ENCODE measurements at regions not wholly inside any gene's neighbourhood (a gene's known extent, or its start where the extent isn't known, plus 50 kb on each side); places are given as distances from the start of the nearest gene placed in this dataset.

- no peaks in the 10 kb centered on the region for H4K20me1 ChIP-seq (ENCODE audit: control insufficient read depth, insufficient read depth, insufficient read length)
- no peak overlapping the region for H3K4me3 Mint-ChIP-seq
These were observed 131.5 kb upstream of the PRMT8 start for GRCh38 chr12:3359478-3359877.

More at GRCh38 chr12:3359478-3359877, 131.5 kb upstream of the PRMT8 start:
- H3K4me1 Mint-ChIP-seq = peaks cover 5 to 8% of the 10 kb centered on the region in 2 experiments; a peak in 3 of 4 replicates
- Histone ChIP-seq H3K27me3 (ENCODE audit: insufficient read depth, low read length) (no peaks in the 10 kb centered on the region), H3K79me2 (ENCODE audit: insufficient read depth, low read length) (no peaks in the 10 kb centered on the region), H3K79me1 (ENCODE audit: insufficient read depth, low read depth, low read length, poor library complexity, severe bottlenecking) (no peaks in the 10 kb centered on the region), H2BK5ac (ENCODE audit: insufficient read length, low read length) (no peak overlapping the region), H3K4ac (ENCODE audit: low read depth, low read length) (no peak overlapping the region), H3T11ph (ENCODE audit: low read length) (no peak overlapping the region), H3K27ac (ENCODE audit: insufficient read length, low read depth, low read length) (no peak overlapping the region), H2AK5ac (ENCODE audit: insufficient read length, low read length) (no peak overlapping the region), H4K5ac (ENCODE audit: insufficient read length, low read depth, low read length) (no peak overlapping the region), H2BK120ac (ENCODE audit: low read depth, low read length, poor library complexity, severe bottlenecking) (no peak overlapping the region), H3K23ac (ENCODE audit: insufficient read length, low read depth, low read length) (no peak overlapping the region), H3K4me2 (ENCODE audit: insufficient read depth, insufficient read length, low read length) (no peak overlapping the region), H3K56ac (ENCODE audit: insufficient read length, low read depth, low read length) (no peak overlapping the region), H2BK15ac (ENCODE audit: low read depth, low read length) (no peak overlapping the region), H2BK12ac (ENCODE audit: insufficient read length, low read depth, low read length) (no peak overlapping the region), H3K9me3 (ENCODE audit: control insufficient read depth, low read depth, low read length) (no peaks in the 10 kb centered on the region), H3K9ac (ENCODE audit: extremely low read depth, insufficient read length, low read length) (no peak overlapping the region), H2BK20ac (ENCODE audit: low read depth, low read length, poor library complexity, severe bottlenecking) (no peak overlapping the region), H3K14ac (ENCODE audit: insufficient read depth, low read length) (no peak overlapping the region), H4K8ac (replicated peaks; ENCODE audit: insufficient read length, low read depth, low read length) (no peak overlapping the region), H3K23me2 (ENCODE audit: insufficient read length, low read depth, low read length, poor library complexity, severe bottlenecking) (no peaks in the 10 kb centered on the region), H4K91ac (ENCODE audit: insufficient read length, low read depth, low read length) (no peak overlapping the region), H3K18ac (ENCODE audit: insufficient read length, low read depth, low read length) (no peak overlapping the region), H2AFZ (ENCODE audit: low read length) (no peak overlapping the region), H3K4me1 (ENCODE audit: insufficient read depth, low read length) (no peaks in the 10 kb centered on the region)
- DNase-seq = no peak
- H3K9me3 Mint-ChIP-seq = no peaks in the 10 kb centered on the region
- no peak overlapping the region for H3K27ac Mint-ChIP-seq
- no peak for TF ChIP-seq CTCF (conservative IDR thresholded peaks at IDR 0.05)
- peaks cover 15% of the 10 kb centered on the region for H3K27me3 Mint-ChIP-seq (ENCODE audit: low read depth)
- WGBS (ENCODE audit: extremely low coverage, insufficient read length, low lambda C conversion rate) = no CpG with 5 or more reads among the region's 2 CpGs
- no peaks in the 10 kb centered on the region for H3K36me3 Mint-ChIP-seq (ENCODE audit: insufficient read depth in 1 of 3, low read depth in 3 of 3)
